GM10248 (cell line): ENCODE measurements at regions not wholly inside any gene's neighbourhood (a gene's known extent, or its start where the extent isn't known, plus 50 kb on each side); places are given as distances from the start of the nearest gene placed in this dataset.

Source experiments
- CTCF ChIA-PET: fragments of 300-600 bp; sonication (Branson Sonifier 250); formaldehyde crosslinking; extraction: SDS; loops from one replicate; lab custom pipeline; 2021; ENCODE audit warnings: antibody characterized with exemption; lab: Yijun Ruan, JAX
- POLR2A ChIA-PET: fragments of 350-650 bp; sonication (Branson Sonifier 250); formaldehyde crosslinking; extraction: SDS; loops from one replicate; lab custom pipeline; 2020; ENCODE audit warnings: antibody characterized with exemption; lab: Yijun Ruan, JAX
- DNase-seq: peaks from one replicate; pipeline ENCODE4 v3.0.0; 2012; ENCODE audit errors: extremely low spot score
- CTCF ChIP-seq: IDR thresholded peaks from 2 replicates; pipeline ENCODE4 v1.5.1; 2012; ENCODE audit warnings: mild to moderate bottlenecking, low read depth; ENCODE audit errors: extremely low read depth, missing control alignments, control extremely low read depth

GRCh38 chr18:30929718-30930117 lies 112.8 kb downstream of the DSC3 start:
- no peak for DNase-seq
- POLR2A ChIA-PET, result no interaction called here
- no peak for TF ChIP-seq CTCF
- CTCF ChIA-PET, result no interaction called here

GRCh38 chr18:30929065-30929464 lies 113.5 kb downstream of the DSC3 start:
- ChIA-PET CTCF (no interaction called here), POLR2A (no interaction called here)
- no peak for DNase-seq
- no peak for TF ChIP-seq CTCF

GRCh38 chr18:30927517-30928075 lies 114.9 kb downstream of the DSC3 start:
- POLR2A ChIA-PET, result no interaction called here
- no peak for DNase-seq
- CTCF ChIA-PET, result no interaction called here
- TF ChIP-seq CTCF, result no peak

- no peak for TF ChIP-seq CTCF
- ChIA-PET POLR2A (no interaction called here), CTCF (interaction anchor here (1.0 kb wide), 1 partner anchor 15 kb away, joined by 3 read pairs; no protein-coding TSS in a partner anchor)
- DNase-seq, result no peak
Measured at GRCh38 chr18:30927042-30927441, 115.5 kb downstream of the DSC3 start.

GRCh38 chr18:30925795-30926194 lies 116.7 kb downstream of the DSC3 start:
- no peak for DNase-seq
- ChIA-PET CTCF (no interaction called here), POLR2A (no interaction called here)
- no peak for TF ChIP-seq CTCF

GRCh38 chr18:30920757-30921156 lies 121.8 kb downstream of the DSC3 start:
- CTCF ChIA-PET, result no interaction called here
- POLR2A ChIA-PET, result no interaction called here
- no peak for TF ChIP-seq CTCF
- DNase-seq, result no peak
